ENCODE measurements at regions not wholly inside any gene's neighbourhood (a gene's known extent, or its start where the extent isn't known, plus 50 kb on each side); places are given as distances from the start of the nearest gene placed in this dataset.

DNA sequence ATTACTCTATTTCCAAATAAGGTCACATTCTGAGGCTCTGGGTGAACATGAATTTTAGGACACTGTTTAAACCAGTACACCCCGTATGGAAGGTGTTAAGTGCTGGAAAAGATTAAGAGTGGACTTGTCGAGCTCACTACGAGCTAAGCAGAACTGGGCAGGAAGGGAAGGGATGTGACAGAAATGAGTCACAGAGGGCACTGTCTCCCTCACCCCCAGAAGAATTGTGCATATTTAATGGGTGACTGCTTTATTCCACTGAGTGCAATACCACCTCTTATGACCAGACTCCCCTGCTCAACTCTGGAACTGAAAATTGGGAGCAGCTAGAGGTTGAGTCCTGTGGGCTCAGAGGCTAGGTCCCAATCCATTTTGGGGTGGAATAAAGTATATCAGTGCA, 187.4 kb upstream of the RPS6KA3 start:
- TF ChIP-seq, protein P1, sequence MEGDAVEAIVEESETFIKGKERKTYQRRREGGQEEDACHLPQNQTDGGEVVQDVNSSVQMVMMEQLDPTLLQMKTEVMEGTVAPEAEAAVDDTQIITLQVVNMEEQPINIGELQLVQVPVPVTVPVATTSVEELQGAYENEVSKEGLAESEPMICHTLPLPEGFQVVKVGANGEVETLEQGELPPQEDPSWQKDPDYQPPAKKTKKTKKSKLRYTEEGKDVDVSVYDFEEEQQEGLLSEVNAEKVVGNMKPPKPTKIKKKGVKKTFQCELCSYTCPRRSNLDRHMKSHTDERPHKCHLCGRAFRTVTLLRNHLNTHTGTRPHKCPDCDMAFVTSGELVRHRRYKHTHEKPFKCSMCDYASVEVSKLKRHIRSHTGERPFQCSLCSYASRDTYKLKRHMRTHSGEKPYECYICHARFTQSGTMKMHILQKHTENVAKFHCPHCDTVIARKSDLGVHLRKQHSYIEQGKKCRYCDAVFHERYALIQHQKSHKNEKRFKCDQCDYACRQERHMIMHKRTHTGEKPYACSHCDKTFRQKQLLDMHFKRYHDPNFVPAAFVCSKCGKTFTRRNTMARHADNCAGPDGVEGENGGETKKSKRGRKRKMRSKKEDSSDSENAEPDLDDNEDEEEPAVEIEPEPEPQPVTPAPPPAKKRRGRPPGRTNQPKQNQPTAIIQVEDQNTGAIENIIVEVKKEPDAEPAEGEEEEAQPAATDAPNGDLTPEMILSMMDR (IDR thresholded peaks at IDR 0.05; ENCODE audit: extremely low read depth, insufficient read depth, missing control alignments), result no peak
- no peak for DNase-seq (ENCODE audit: low spot score)
- in situ Hi-C loops (cut with MboI; ENCODE audit: low pct_unique_long_range_greater_than_20kb, low sequenced_read_pairs, unreplicated experiment), result no loop called here

- TF ChIP-seq, protein P1 (IDR thresholded peaks at IDR 0.05; ENCODE audit: extremely low read depth, insufficient read depth, missing control alignments), result no peak
- DNase-seq (ENCODE audit: low spot score), result no peak
- in situ Hi-C loops (cut with MboI; ENCODE audit: low pct_unique_long_range_greater_than_20kb, low sequenced_read_pairs, unreplicated experiment), result no loop called here
Measured at GRCh38 chrX:20452487-20452886, 185.8 kb upstream of the RPS6KA3 start.

DNA sequence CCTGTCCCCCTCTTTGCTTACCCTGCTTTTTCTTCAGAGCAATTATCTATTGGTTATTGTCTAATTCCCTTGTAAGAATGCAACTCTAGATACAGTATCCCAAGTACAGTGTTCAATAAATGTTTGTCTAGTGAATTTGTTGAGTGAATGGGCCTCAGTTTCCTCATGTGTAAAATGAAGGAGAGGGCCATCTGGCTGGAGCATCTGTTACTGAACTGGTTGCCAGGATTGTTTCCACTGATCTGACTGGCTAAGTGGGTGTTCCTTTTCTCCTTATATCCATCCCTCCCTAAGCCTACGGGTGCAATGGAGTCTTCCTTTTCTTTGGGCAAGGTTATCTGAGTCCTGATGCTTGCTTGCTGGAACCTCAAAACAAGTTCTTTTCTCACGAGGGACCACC, 185.2 kb upstream of the RPS6KA3 start:
- in situ Hi-C loops (cut with MboI; ENCODE audit: low pct_unique_long_range_greater_than_20kb, low sequenced_read_pairs, unreplicated experiment), result no loop called here
- DNase-seq (ENCODE audit: low spot score), result no peak
- TF ChIP-seq, protein P1 (IDR thresholded peaks at IDR 0.05; ENCODE audit: extremely low read depth, insufficient read depth, missing control alignments), result no peak

- in situ Hi-C loops (cut with MboI; ENCODE audit: low pct_unique_long_range_greater_than_20kb, low sequenced_read_pairs, unreplicated experiment), result loop anchor here (10.0 kb wide), 1 partner anchor 190 kb away; no protein-coding TSS in a partner anchor
- no peak for DNase-seq (ENCODE audit: low spot score)
- TF ChIP-seq, protein P1 (IDR thresholded peaks at IDR 0.05; ENCODE audit: extremely low read depth, insufficient read depth, missing control alignments), result no peak
Measured at GRCh38 chrX:20445109-20445508, 178.4 kb upstream of the RPS6KA3 start.

DNA sequence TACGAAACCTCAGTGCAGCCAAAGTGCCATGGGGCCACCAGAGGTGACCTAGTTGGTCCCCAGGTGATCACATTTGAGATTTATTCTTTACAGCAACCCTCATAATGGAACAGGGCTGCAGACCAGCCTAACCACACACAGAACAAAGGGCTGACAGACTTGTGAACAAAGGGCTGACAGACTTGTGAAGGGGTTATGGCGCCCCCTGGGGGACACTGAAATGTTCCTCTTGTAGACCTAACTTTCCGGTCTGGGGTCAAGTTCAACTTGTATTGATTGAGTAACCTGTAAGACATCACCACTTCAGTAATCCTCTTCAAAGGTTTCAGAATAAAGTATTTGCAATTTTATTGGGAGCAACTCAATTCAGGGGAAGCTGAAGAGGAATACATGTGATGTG, 175.9 kb upstream of the RPS6KA3 start:
- DNase-seq (ENCODE audit: low spot score), result peak; percentile 29
- in situ Hi-C loops (cut with MboI; ENCODE audit: low pct_unique_long_range_greater_than_20kb, low sequenced_read_pairs, unreplicated experiment), result loop anchor here (10.0 kb wide), 1 partner anchor 188 kb away; no protein-coding TSS in a partner anchor
- TF ChIP-seq, protein P1 (IDR thresholded peaks at IDR 0.05; ENCODE audit: extremely low read depth, insufficient read depth, missing control alignments), result peak; percentile 71

DNA sequence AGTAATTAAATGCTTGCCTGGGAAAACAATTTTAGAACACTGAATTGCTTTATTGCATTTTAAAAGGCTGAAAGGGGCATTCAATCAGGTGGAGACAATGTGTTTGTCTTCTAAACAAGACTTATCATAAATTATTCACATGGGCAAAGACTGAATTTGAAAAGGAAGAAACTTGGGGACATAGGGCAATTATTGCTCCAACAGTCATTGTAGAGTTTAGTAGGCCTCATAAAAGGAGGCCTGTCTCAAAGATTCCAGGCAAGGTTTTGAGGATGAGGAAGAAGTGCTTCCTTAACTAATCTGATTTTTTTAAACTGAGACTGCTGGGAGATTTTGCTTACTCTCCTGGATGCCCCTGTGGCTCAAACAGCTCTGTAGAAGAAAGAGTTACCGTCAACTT, 174.4 kb upstream of the RPS6KA3 start:
- DNase-seq (ENCODE audit: low spot score), result no peak
- in situ Hi-C loops (cut with MboI; ENCODE audit: low pct_unique_long_range_greater_than_20kb, low sequenced_read_pairs, unreplicated experiment), result loop anchor here (10.0 kb wide), 1 partner anchor 186 kb away; no protein-coding TSS in a partner anchor
- TF ChIP-seq, protein P1 (IDR thresholded peaks at IDR 0.05; ENCODE audit: extremely low read depth, insufficient read depth, missing control alignments), result no peak
